ENCODE measurements at regions not wholly inside any gene's neighbourhood (a gene's known extent, or its start where the extent isn't known, plus 50 kb on each side); places are given as distances from the start of the nearest gene placed in this dataset.

GRCh38 chr14:97408937-97409815 is 612.0 kb downstream of the VRK1 start:
- Histone ChIP-seq H3K9me3 (ENCODE audit: control insufficient read depth, low read length) (no peaks in the 10 kb centered on the region), H3K36me3 (ENCODE audit: control insufficient read depth, insufficient read depth, low read length) (no peaks in the 10 kb centered on the region), H3K9ac (ENCODE audit: low read length) (no peak overlapping the region), H3K4me3 (ENCODE audit: low read length) (no peak overlapping the region), H3K4me1 (ENCODE audit: control insufficient read depth, insufficient read depth, low read length) (no peaks in the 10 kb centered on the region), H3K27me3 (ENCODE audit: control insufficient read depth, insufficient read depth, low read length) (peaks cover 41% of the 10 kb centered on the region)

- no peak overlapping the region for H3K4me3 ChIP-seq (ENCODE audit: low read length)
- no peaks in the 10 kb centered on the region for H3K4me1 ChIP-seq (ENCODE audit: control insufficient read depth, insufficient read depth, low read length)
- no peaks in the 10 kb centered on the region for H3K36me3 ChIP-seq (ENCODE audit: control insufficient read depth, insufficient read depth, low read length)
- no peaks in the 10 kb centered on the region for H3K9me3 ChIP-seq (ENCODE audit: control insufficient read depth, low read length)
- peaks cover 44% of the 10 kb centered on the region for H3K27me3 ChIP-seq (ENCODE audit: control insufficient read depth, insufficient read depth, low read length)
- no peak overlapping the region for H3K9ac ChIP-seq (ENCODE audit: low read length)
Measured at GRCh38 chr14:97410667-97411620, 613.8 kb downstream of the VRK1 start.

- H3K4me1 ChIP-seq (ENCODE audit: control insufficient read depth, insufficient read depth, low read length) = no peaks in the 10 kb centered on the region
- no peak overlapping the region for H3K4me3 ChIP-seq (ENCODE audit: low read length)
- H3K36me3 ChIP-seq (ENCODE audit: control insufficient read depth, insufficient read depth, low read length) = no peaks in the 10 kb centered on the region
- peaks cover 44% of the 10 kb centered on the region for H3K27me3 ChIP-seq (ENCODE audit: control insufficient read depth, insufficient read depth, low read length)
- no peaks in the 10 kb centered on the region for H3K9me3 ChIP-seq (ENCODE audit: control insufficient read depth, low read length)
- H3K9ac ChIP-seq (ENCODE audit: low read length) = no peak overlapping the region
Measured at GRCh38 chr14:97411938-97412612, 614.9 kb downstream of the VRK1 start.

GRCh38 chr14:97413022-97413539 is 615.9 kb downstream of the VRK1 start:
- Histone ChIP-seq H3K9ac (ENCODE audit: low read length) (no peak overlapping the region), H3K4me3 (ENCODE audit: low read length) (no peak overlapping the region), H3K4me1 (ENCODE audit: control insufficient read depth, insufficient read depth, low read length) (no peaks in the 10 kb centered on the region), H3K27me3 (ENCODE audit: control insufficient read depth, insufficient read depth, low read length) (peaks cover 44% of the 10 kb centered on the region), H3K9me3 (ENCODE audit: control insufficient read depth, low read length) (no peaks in the 10 kb centered on the region), H3K36me3 (ENCODE audit: control insufficient read depth, insufficient read depth, low read length) (no peaks in the 10 kb centered on the region)

- Histone ChIP-seq H3K27me3 (ENCODE audit: control insufficient read depth, insufficient read depth, low read length) (peaks cover 44% of the 10 kb centered on the region), H3K9me3 (ENCODE audit: control insufficient read depth, low read length) (no peaks in the 10 kb centered on the region), H3K4me1 (ENCODE audit: control insufficient read depth, insufficient read depth, low read length) (no peaks in the 10 kb centered on the region), H3K4me3 (ENCODE audit: low read length) (no peak overlapping the region), H3K36me3 (ENCODE audit: control insufficient read depth, insufficient read depth, low read length) (no peaks in the 10 kb centered on the region), H3K9ac (ENCODE audit: low read length) (no peak overlapping the region)
Measured at GRCh38 chr14:97413966-97414717, 617.0 kb downstream of the VRK1 start.

- Histone ChIP-seq H3K9me3 (ENCODE audit: control insufficient read depth, low read length) (no peaks in the 10 kb centered on the region), H3K9ac (ENCODE audit: low read length) (no peak overlapping the region), H3K4me3 (ENCODE audit: low read length) (no peak overlapping the region), H3K27me3 (ENCODE audit: control insufficient read depth, insufficient read depth, low read length) (peaks cover 44% of the 10 kb centered on the region), H3K36me3 (ENCODE audit: control insufficient read depth, insufficient read depth, low read length) (no peaks in the 10 kb centered on the region), H3K4me1 (ENCODE audit: control insufficient read depth, insufficient read depth, low read length) (no peaks in the 10 kb centered on the region)
Measured at GRCh38 chr14:97414718-97415098, 617.5 kb downstream of the VRK1 start.

- Histone ChIP-seq H3K4me1 (ENCODE audit: control insufficient read depth, insufficient read depth, low read length) (no peaks in the 10 kb centered on the region), H3K9ac (ENCODE audit: low read length) (no peak overlapping the region), H3K36me3 (ENCODE audit: control insufficient read depth, insufficient read depth, low read length) (no peaks in the 10 kb centered on the region), H3K27me3 (ENCODE audit: control insufficient read depth, insufficient read depth, low read length) (peaks cover 39% of the 10 kb centered on the region), H3K9me3 (ENCODE audit: control insufficient read depth, low read length) (no peaks in the 10 kb centered on the region), H3K4me3 (ENCODE audit: low read length) (no peak overlapping the region)
Measured at GRCh38 chr14:97415907-97416306, 618.7 kb downstream of the VRK1 start.

GRCh38 chr14:97416550-97416949 is 619.4 kb downstream of the VRK1 start:
- Histone ChIP-seq H3K9me3 (ENCODE audit: control insufficient read depth, low read length) (no peaks in the 10 kb centered on the region), H3K27me3 (ENCODE audit: control insufficient read depth, insufficient read depth, low read length) (peaks cover 33% of the 10 kb centered on the region), H3K36me3 (ENCODE audit: control insufficient read depth, insufficient read depth, low read length) (no peaks in the 10 kb centered on the region), H3K4me1 (ENCODE audit: control insufficient read depth, insufficient read depth, low read length) (no peaks in the 10 kb centered on the region), H3K4me3 (ENCODE audit: low read length) (no peak overlapping the region), H3K9ac (ENCODE audit: low read length) (no peak overlapping the region)

GRCh38 chr14:97417331-97417730 is 620.1 kb downstream of the VRK1 start:
- Histone ChIP-seq H3K27me3 (ENCODE audit: control insufficient read depth, insufficient read depth, low read length) (peaks cover 25% of the 10 kb centered on the region), H3K4me3 (ENCODE audit: low read length) (no peak overlapping the region), H3K36me3 (ENCODE audit: control insufficient read depth, insufficient read depth, low read length) (no peaks in the 10 kb centered on the region), H3K9ac (ENCODE audit: low read length) (no peak overlapping the region), H3K4me1 (ENCODE audit: control insufficient read depth, insufficient read depth, low read length) (no peaks in the 10 kb centered on the region), H3K9me3 (ENCODE audit: control insufficient read depth, low read length) (no peaks in the 10 kb centered on the region)

- no peaks in the 10 kb centered on the region for H3K27me3 ChIP-seq (ENCODE audit: control insufficient read depth, insufficient read depth, low read length)
Measured at GRCh38 chr14:97420211-97420610, 623.0 kb downstream of the VRK1 start.

GRCh38 chr14:97426776-97427175 is 629.6 kb downstream of the VRK1 start:
- H3K4me1 ChIP-seq (ENCODE audit: control insufficient read depth, insufficient read depth, low read length) = no peaks in the 10 kb centered on the region
- H3K27me3 ChIP-seq (ENCODE audit: control insufficient read depth, insufficient read depth, low read length) = no peaks in the 10 kb centered on the region
- H3K9ac ChIP-seq (ENCODE audit: low read length) = no peak overlapping the region
- H3K4me3 ChIP-seq (ENCODE audit: low read length) = no peak overlapping the region
- H3K9me3 ChIP-seq (ENCODE audit: control insufficient read depth, low read length) = no peaks in the 10 kb centered on the region
- no peaks in the 10 kb centered on the region for H3K36me3 ChIP-seq (ENCODE audit: control insufficient read depth, insufficient read depth, low read length)

More at GRCh38 chr14:97420211-97420610, 623.0 kb downstream of the VRK1 start:
- no peaks in the 10 kb centered on the region for H3K9me3 ChIP-seq (ENCODE audit: control insufficient read depth, low read length)
- no peak overlapping the region for H3K9ac ChIP-seq (ENCODE audit: low read length)
- no peaks in the 10 kb centered on the region for H3K4me1 ChIP-seq (ENCODE audit: control insufficient read depth, insufficient read depth, low read length)
- H3K36me3 ChIP-seq (ENCODE audit: control insufficient read depth, insufficient read depth, low read length) = no peaks in the 10 kb centered on the region
- no peak overlapping the region for H3K4me3 ChIP-seq (ENCODE audit: low read length)

Measured in mucosa of stomach (tissue), 1 donor.